Vagina (tissue), 2 donors: ENCODE measurements at regions not wholly inside any gene's neighbourhood (a gene's known extent, or its start where the extent isn't known, plus 50 kb on each side); places are given as distances from the start of the nearest gene placed in this dataset.

Experiments used
- POLR2A ChIP-seq, 2 donors: fragments of 450-650 bp; IDR thresholded peaks; one replicate each; pipeline ENCODE4 v1.6.1; 2017; ENCODE audit warnings: antibody characterized with exemption in 2 of 2, mild to moderate bottlenecking in 2 of 2, moderate library complexity in 2 of 2
- POLR2AphosphoS5 ChIP-seq, 2 donors: sonication (generic); formaldehyde crosslinking; IDR thresholded peaks; one replicate each; pipeline ENCODE4 v1.9.0; 2017; ENCODE audit warnings: antibody characterized with exemption in 2 of 2, mild to moderate bottlenecking in 2 of 2, low read depth in 1 of 2; ENCODE audit not compliant: insufficient read depth in 1 of 2
- TF ChIP-seq, protein P1 (sequence below), 3 experiments: fragments of 450-650 bp in 2 of 3; fragments of 200-600 bp in 1 of 3; sonication (generic) in 1 of 3; IDR thresholded peaks; one replicate each; pipeline ENCODE4 v1.5.1; 2017 to 2019; ENCODE audit warnings: antibody characterized with exemption in 3 of 3, mild to moderate bottlenecking in 2 of 3, moderate library complexity in 2 of 3

DNA sequence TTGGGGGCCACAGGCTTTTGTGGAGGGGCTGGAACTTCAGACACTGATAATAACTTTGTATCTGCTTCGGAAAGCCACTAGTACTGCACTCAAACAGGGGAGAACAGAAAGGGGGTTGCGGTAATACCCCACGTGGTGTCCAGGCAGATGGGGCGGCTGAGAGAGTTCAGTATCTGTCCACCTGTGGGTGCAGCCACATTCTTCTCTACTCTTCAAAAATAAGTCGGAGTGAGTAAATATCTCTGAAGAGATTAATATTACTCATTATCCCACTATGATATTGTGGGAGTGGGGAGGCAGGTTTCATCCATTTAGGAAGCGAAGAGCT, 102.1 kb upstream of the SSBP2 start:
- TF ChIP-seq, protein P1, sequence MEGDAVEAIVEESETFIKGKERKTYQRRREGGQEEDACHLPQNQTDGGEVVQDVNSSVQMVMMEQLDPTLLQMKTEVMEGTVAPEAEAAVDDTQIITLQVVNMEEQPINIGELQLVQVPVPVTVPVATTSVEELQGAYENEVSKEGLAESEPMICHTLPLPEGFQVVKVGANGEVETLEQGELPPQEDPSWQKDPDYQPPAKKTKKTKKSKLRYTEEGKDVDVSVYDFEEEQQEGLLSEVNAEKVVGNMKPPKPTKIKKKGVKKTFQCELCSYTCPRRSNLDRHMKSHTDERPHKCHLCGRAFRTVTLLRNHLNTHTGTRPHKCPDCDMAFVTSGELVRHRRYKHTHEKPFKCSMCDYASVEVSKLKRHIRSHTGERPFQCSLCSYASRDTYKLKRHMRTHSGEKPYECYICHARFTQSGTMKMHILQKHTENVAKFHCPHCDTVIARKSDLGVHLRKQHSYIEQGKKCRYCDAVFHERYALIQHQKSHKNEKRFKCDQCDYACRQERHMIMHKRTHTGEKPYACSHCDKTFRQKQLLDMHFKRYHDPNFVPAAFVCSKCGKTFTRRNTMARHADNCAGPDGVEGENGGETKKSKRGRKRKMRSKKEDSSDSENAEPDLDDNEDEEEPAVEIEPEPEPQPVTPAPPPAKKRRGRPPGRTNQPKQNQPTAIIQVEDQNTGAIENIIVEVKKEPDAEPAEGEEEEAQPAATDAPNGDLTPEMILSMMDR (IDR thresholded peaks at IDR 0.05), result no peak
- TF ChIP-seq POLR2A (IDR thresholded peaks at IDR 0.05), result no peak
- TF ChIP-seq POLR2AphosphoS5 (IDR thresholded peaks at IDR 0.05; ENCODE audit: insufficient read depth in 1 of 2, low read depth in 1 of 2), result no peak
